Esophagus muscularis mucosa (tissue), 4 donors: ENCODE measurements at regions not wholly inside any gene's neighbourhood (a gene's known extent, or its start where the extent isn't known, plus 50 kb on each side); places are given as distances from the start of the nearest gene placed in this dataset.

Source experiments
- DNase-seq: peaks from one replicate; pipeline ENCODE4 v3.0.0-alpha.2; 2017; ENCODE audit errors: extremely low spot score
- H3K27ac ChIP-seq, 4 donors: fragments of 200-600 bp; sonication (generic); replicated peaks in 1 of 4; 1 replicate in 3 of 4; 2 replicates in 1 of 4; pipeline ENCODE4 v1.5.1; 2016 to 2019; ENCODE audit warnings: mild to moderate bottlenecking in 1 of 4
- H3K27me3 ChIP-seq, 4 donors: fragments of 200-600 bp; sonication (generic); one replicate each; pipeline versions ENCODE4 v1.5.1 to v1.6.0; 2016 to 2019
- H3K36me3 ChIP-seq, 4 donors: fragments of 200-600 bp; sonication (generic); one replicate each; pipeline ENCODE4 v1.5.1; 2016 to 2019
- H3K4me1 ChIP-seq, 4 donors: fragments of 200-600 bp; sonication (generic); one replicate each; pipeline ENCODE4 v1.5.1; 2016 to 2019
- H3K4me3 ChIP-seq, 4 donors: fragments of 200-600 bp; sonication (generic); 1 replicate in 2 of 4; 2 replicates in 2 of 4; pipeline ENCODE4 v1.5.1; 2016 to 2019; ENCODE audit warnings: mild to moderate bottlenecking in 4 of 4, moderate library complexity in 1 of 4
- H3K9me3 ChIP-seq, 4 donors: fragments of 200-600 bp; sonication (generic); 1 replicate in 3 of 4; 2 replicates in 1 of 4; pipeline ENCODE4 v1.5.1; 2016 to 2019
- EP300 ChIP-seq: sonication (generic); formaldehyde crosslinking; IDR thresholded peaks from one replicate; pipeline ENCODE4 v1.6.1; 2017; ENCODE audit warnings: antibody characterized with exemption
- POLR2A ChIP-seq: fragments of 450-650 bp; IDR thresholded peaks from one replicate; pipeline ENCODE4 v1.6.1; 2017; ENCODE audit warnings: antibody characterized with exemption, moderate library complexity, mild to moderate bottlenecking, low read depth
- POLR2AphosphoS5 ChIP-seq, 2 donors: sonication (generic); formaldehyde crosslinking; IDR thresholded peaks; one replicate each; pipeline ENCODE4 v1.6.1; 2017; ENCODE audit warnings: antibody characterized with exemption in 2 of 2
- WGBS: methylation state at CpG from one replicate; pipeline ENCODE4 v1.1.5; 2018; 5-methylcytosine and 5-hydroxymethylcytosine counted together
- intact Hi-C: fragments of 100-400 bp; cut with DNase I; formaldehyde crosslinking; loops from one replicate; pipeline ENCODE4 v1.15.1; 2023
- TF ChIP-seq, protein P1 (sequence below), 3 experiments: fragments of 200-600 bp in 2 of 3; fragments of 450-650 bp in 1 of 3; sonication (generic) in 2 of 3; IDR thresholded peaks; one replicate each; pipeline ENCODE4 v1.5.1; 2017 to 2019; ENCODE audit warnings: antibody characterized with exemption in 3 of 3, mild to moderate bottlenecking in 2 of 3, moderate library complexity in 1 of 3

DNA sequence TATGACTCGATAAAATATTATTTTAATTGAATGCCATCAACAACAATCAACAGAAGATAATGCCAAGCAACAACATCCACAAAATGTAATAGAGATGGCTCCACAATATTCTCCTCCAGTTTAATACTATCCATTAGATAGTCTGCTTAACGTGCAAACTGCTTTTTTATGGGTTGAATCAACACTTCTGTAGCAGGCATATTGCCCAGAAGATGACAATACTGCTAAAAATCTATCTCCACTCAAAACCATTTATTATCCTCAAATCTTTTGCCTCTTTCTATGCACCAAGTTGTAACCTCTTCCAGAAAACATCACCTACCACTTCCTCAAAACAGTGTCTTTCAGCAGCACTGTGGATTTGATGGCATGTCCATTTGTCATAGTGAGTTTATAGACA lies 295.7 kb upstream of the LMCD1 start:
- 14% methylated on average over 2 of the region's 2 CpGs for WGBS
- TF ChIP-seq POLR2AphosphoS5 (IDR thresholded peaks at IDR 0.05) (no peak), POLR2A (no peak), EP300 (no peak)
- TF ChIP-seq, protein P1, sequence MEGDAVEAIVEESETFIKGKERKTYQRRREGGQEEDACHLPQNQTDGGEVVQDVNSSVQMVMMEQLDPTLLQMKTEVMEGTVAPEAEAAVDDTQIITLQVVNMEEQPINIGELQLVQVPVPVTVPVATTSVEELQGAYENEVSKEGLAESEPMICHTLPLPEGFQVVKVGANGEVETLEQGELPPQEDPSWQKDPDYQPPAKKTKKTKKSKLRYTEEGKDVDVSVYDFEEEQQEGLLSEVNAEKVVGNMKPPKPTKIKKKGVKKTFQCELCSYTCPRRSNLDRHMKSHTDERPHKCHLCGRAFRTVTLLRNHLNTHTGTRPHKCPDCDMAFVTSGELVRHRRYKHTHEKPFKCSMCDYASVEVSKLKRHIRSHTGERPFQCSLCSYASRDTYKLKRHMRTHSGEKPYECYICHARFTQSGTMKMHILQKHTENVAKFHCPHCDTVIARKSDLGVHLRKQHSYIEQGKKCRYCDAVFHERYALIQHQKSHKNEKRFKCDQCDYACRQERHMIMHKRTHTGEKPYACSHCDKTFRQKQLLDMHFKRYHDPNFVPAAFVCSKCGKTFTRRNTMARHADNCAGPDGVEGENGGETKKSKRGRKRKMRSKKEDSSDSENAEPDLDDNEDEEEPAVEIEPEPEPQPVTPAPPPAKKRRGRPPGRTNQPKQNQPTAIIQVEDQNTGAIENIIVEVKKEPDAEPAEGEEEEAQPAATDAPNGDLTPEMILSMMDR (IDR thresholded peaks at IDR 0.05), result no peak
- Histone ChIP-seq H3K27ac (no peak overlapping the region), H3K4me1 (peaks cover 0 to 4% (median 0%) of the 10 kb centered on the region in 4 donors), H3K9me3 (no peaks in the 10 kb centered on the region), H3K27me3 (no peaks in the 10 kb centered on the region), H3K36me3 (no peaks in the 10 kb centered on the region), H3K4me3 (no peak overlapping the region)
- intact Hi-C loops, result no loop called here
- DNase-seq, result no peak

DNA sequence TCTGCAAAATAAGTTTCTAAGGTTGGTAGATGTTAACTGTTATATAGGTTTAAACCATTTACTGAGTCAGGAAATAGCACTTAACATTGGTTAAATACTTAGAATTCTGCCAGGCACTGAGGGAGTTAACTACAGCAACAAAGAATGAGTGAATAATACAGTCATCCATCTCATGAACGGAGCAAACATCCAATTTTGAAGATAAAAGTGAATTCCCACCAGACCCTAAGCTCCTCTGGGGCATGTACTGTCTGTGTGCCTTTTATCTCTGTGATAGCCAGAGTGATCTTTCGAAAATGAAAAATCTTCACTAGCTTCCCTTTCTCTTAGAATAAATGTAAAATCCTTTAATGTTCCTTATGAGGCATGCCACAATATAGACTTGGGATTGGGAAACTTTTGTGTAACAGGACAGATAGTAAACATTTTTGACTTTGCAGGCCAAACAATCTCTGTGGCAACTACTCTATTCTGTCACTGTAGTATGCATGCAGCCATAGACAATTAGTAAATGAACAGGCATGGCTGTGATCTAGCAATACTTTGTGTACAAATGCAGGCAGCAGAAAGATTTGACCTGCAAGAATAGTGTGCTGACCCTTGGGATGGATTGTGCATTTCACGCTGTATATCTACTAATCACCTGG lies 294.5 kb upstream of the LMCD1 start:
- TF ChIP-seq, protein P1 (IDR thresholded peaks at IDR 0.05), result no peak
- TF ChIP-seq EP300, result no peak
- no peak for TF ChIP-seq POLR2A
- no peak for TF ChIP-seq POLR2AphosphoS5 (IDR thresholded peaks at IDR 0.05)
- Histone ChIP-seq H3K27me3 (no peaks in the 10 kb centered on the region), H3K27ac (no peak overlapping the region), H3K4me3 (no peak overlapping the region), H3K36me3 (no peaks in the 10 kb centered on the region), H3K9me3 (no peaks in the 10 kb centered on the region), H3K4me1 (peaks cover 0 to 4% (median 0%) of the 10 kb centered on the region in 4 donors)
- intact Hi-C loops, result no loop called here
- DNase-seq, result no peak
- WGBS, result 56% methylated on average over 3 of the region's 3 CpGs

DNA sequence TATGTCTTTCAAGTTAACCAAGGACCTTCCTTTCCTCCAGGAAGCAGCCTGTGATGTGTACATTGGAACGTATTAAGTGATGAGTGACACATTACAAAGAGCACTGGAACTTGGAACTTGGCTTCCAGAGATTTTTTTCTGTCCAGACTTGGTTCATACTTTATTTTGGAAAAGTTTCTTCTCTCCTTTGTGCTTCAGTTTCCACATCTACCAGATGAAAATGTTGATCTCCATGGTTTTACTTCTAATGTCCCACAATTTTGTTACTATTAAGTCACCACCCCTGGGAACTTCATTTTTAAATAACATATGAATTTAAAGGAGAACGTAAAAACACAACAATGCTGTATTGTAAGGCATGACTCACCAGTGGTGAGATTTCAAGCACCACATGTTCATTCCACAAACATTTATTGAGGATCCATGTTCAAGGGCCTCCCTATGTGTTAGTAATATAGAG lies 290.7 kb upstream of the LMCD1 start:
- 74% methylated on average over 2 of the region's 2 CpGs for WGBS
- Histone ChIP-seq H3K4me1 (peaks cover 0 to 2% (median 0%) of the 10 kb centered on the region in 4 donors), H3K36me3 (no peaks in the 10 kb centered on the region), H3K27me3 (no peaks in the 10 kb centered on the region), H3K9me3 (no peaks in the 10 kb centered on the region), H3K27ac (no peak overlapping the region), H3K4me3 (no peak overlapping the region)
- intact Hi-C loops, result no loop called here
- no peak for DNase-seq
- TF ChIP-seq EP300, result no peak
- TF ChIP-seq, protein P1 (IDR thresholded peaks at IDR 0.05), result no peak
- TF ChIP-seq POLR2AphosphoS5 (IDR thresholded peaks at IDR 0.05), result no peak
- no peak for TF ChIP-seq POLR2A

DNA sequence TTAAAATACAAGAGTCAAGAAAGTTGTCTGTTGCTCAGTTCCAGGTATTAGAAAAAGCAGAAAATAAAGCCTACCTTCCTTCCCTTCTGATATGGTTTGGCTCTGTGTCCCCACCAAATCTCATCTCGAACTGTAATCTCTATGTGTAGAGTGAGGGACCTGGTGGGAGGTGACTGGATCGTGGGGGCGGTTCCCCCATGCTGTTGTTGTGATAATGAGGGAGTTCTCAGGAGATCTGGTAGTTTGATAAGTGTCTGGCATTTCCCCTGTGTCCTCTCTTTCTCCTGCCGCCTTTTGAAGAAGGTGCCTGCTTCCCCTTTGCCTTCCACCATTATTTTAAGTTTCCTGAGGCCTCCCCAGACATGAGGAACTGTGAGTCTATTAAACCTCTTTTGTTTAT lies 288.8 kb upstream of the LMCD1 start:
- DNase-seq, result no peak
- Histone ChIP-seq H3K27ac (no peak overlapping the region), H3K9me3 (no peaks in the 10 kb centered on the region), H3K36me3 (no peaks in the 10 kb centered on the region), H3K4me3 (no peak overlapping the region), H3K4me1 (no peaks in the 10 kb centered on the region), H3K27me3 (no peaks in the 10 kb centered on the region)
- intact Hi-C loops, result no loop called here
- WGBS, result 89% methylated on average over 4 of the region's 4 CpGs
- TF ChIP-seq POLR2A (no peak), POLR2AphosphoS5 (IDR thresholded peaks at IDR 0.05) (no peak), EP300 (no peak)
- TF ChIP-seq, protein P1 (IDR thresholded peaks at IDR 0.05), result no peak

DNA sequence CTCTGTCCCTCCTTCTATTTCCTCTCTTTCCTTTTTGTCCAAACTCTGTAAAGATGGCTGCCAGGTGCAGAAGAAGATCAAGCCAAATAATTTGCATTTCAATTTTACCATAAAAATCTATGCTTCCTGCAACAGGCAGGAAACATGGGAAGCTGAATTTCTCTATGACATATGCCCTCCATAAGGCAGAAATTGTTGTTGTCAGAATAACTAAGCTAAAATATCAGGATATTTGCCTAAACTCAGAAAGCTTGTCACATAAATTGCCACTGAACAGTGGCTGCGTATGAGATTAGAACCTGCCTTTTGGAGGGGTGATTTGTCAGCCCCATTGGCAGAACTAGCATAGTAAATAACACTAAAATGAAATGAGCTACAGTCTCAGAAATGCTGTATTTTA lies 288.3 kb upstream of the LMCD1 start:
- Histone ChIP-seq H3K9me3 (no peaks in the 10 kb centered on the region), H3K4me1 (no peaks in the 10 kb centered on the region), H3K27me3 (no peaks in the 10 kb centered on the region), H3K27ac (no peak overlapping the region), H3K36me3 (no peaks in the 10 kb centered on the region), H3K4me3 (no peak overlapping the region)
- intact Hi-C loops, result no loop called here
- WGBS, result 95% methylated on average over 1 of the region's 1 CpG
- no peak for DNase-seq
- TF ChIP-seq, protein P1 (IDR thresholded peaks at IDR 0.05), result no peak
- TF ChIP-seq POLR2AphosphoS5 (IDR thresholded peaks at IDR 0.05) (no peak), POLR2A (no peak)
